HCT116 (cell line): ENCODE measurements at regions not wholly inside any gene's neighbourhood (a gene's known extent, or its start where the extent isn't known, plus 50 kb on each side); places are given as distances from the start of the nearest gene placed in this dataset.

Experiments used
- ATAC-seq: fragments of 200-7000 bp; cut with Tn5 transposase; 2 replicates; pipeline ENCODE4 v1.9.1; 2020; ENCODE audit warnings: mild to moderate bottlenecking, moderate library complexity
- BruUV-seq: library from RNA; stranded (reverse); fragments of 400-500 nt; replicated peaks from 2 replicates; lab custom pipeline; 2021; lab: Mats Ljungman, UMichigan
- CTCF ChIA-PET: fragments of 300-600 bp; sonication (Branson Sonifier 250); formaldehyde crosslinking; loops from one replicate; lab custom pipeline; 2021; ENCODE audit warnings: antibody characterized with exemption; lab: Charles Lee
- POLR2A ChIA-PET: fragments of 300-600, 350-600 bp; sonication (Branson Sonifier 250); formaldehyde crosslinking; loops from one replicate; lab custom pipeline; 2021; ENCODE audit warnings: antibody characterized with exemption; lab: Charles Lee
- RAD21 ChIA-PET, 2 experiments: fragments of 300-600 bp; sonication (Branson Sonifier 250); formaldehyde crosslinking; loops; one replicate each; lab custom pipeline; 2023; ENCODE audit warnings: low total read pairs in 2 of 2; ENCODE audit not compliant: uncharacterized antibody in 2 of 2, unreplicated experiment in 2 of 2, low non-redundant PET in 1 of 2; lab: Charles Lee
- DNase-seq: peaks from one replicate; pipeline ENCODE4 v3.0.0-alpha.2; 2010; ENCODE audit warnings: low read depth, low spot score
- H2AFZ ChIP-seq: fragments of 200-600 bp; shearing (Covaris generic), sonication (generic); 2 replicates; pipeline ENCODE4 v1.6.1; 2017; ENCODE audit warnings: low read depth, mixed run types, mixed read lengths, antibody characterized with exemption, low read length; ENCODE audit not compliant: poor library complexity, severe bottlenecking
- H3K27ac ChIP-seq: 2 replicates; pipeline ENCODE4 v1.5.1; 2012; ENCODE audit warnings: low read depth, low read length
- H3K27me3 ChIP-seq: fragments of 200-600 bp; sonication (generic); 2 replicates; pipeline ENCODE4 v1.6.1; 2016; ENCODE audit warnings: mixed run types, low read length, mixed read lengths; ENCODE audit not compliant: insufficient read depth
- H3K36me3 ChIP-seq, 2 experiments: fragments of 200-500 bp in 1 of 2; fragments of 200-600 bp in 1 of 2; sonication (Bioruptor generic) in 1 of 2; sonication (generic) in 1 of 2; 2 replicates each; pipeline versions ENCODE4 v1.5.1 to v1.6.1; 2014 to 2016; ENCODE audit warnings: low read length in 2 of 2, inconsistent platforms in 1 of 2, mixed read lengths in 1 of 2, mixed run types in 1 of 2; ENCODE audit not compliant: insufficient read depth in 2 of 2, control insufficient read depth in 1 of 2
- H3K4me1 ChIP-seq, 2 experiments: fragments of 200-600 bp in 1 of 2; sonication (generic) in 1 of 2; 2 replicates each; pipeline versions ENCODE4 v1.5.1 to v1.6.1; 2012 to 2017; ENCODE audit warnings: low read length in 2 of 2, inconsistent platforms in 1 of 2, mild to moderate bottlenecking in 1 of 2, mixed read lengths in 1 of 2, mixed run types in 1 of 2, moderate library complexity in 1 of 2; ENCODE audit not compliant: insufficient read depth in 2 of 2, control insufficient read depth in 1 of 2
- H3K4me2 ChIP-seq: fragments of 200-600 bp; sonication (generic); 2 replicates; pipeline ENCODE4 v1.6.1; 2017; ENCODE audit warnings: mixed run types, low read length, mixed read lengths
- H3K4me3 ChIP-seq, 2 experiments: fragments of 200-600 bp in 1 of 2; sonication (generic) in 1 of 2; replicated peaks in 1 of 2; 2 replicates each; pipeline ENCODE4 v1.5.1; 2011 to 2016; ENCODE audit warnings: low read length in 2 of 2, control low read depth in 1 of 2, low read depth in 1 of 2, mild to moderate bottlenecking in 1 of 2, mixed read lengths in 1 of 2, mixed run types in 1 of 2
- H3K79me2 ChIP-seq: fragments of 200-600 bp; sonication (generic); 2 replicates; pipeline ENCODE4 v1.6.1; 2017; ENCODE audit warnings: mild to moderate bottlenecking, mixed run types, low read length, moderate library complexity, mixed read lengths; ENCODE audit not compliant: insufficient read depth
- H3K9ac ChIP-seq: fragments of 200-600 bp; sonication (generic); 2 replicates; pipeline ENCODE4 v1.6.1; 2016; ENCODE audit warnings: low read length, mixed read lengths
- H3K9me2 ChIP-seq: fragments of 200-600 bp; sonication (generic), shearing (Covaris generic); 2 replicates; pipeline ENCODE4 v1.6.1; 2017; ENCODE audit warnings: mixed run types, mild to moderate bottlenecking, moderate library complexity; ENCODE audit not compliant: insufficient read depth
- H3K9me3 ChIP-seq, 2 experiments: fragments of 200-500 bp in 1 of 2; fragments of 200-600 bp in 1 of 2; sonication (Bioruptor generic) in 1 of 2; sonication (generic) in 1 of 2; 2 replicates each; pipeline ENCODE4 v1.6.1; 2014 to 2017; ENCODE audit warnings: low read length in 2 of 2, mixed read lengths in 2 of 2, inconsistent platforms in 1 of 2, low read depth in 1 of 2, mild to moderate bottlenecking in 1 of 2, mixed run types in 1 of 2, moderate library complexity in 1 of 2; ENCODE audit not compliant: control insufficient read depth in 1 of 2, insufficient read depth in 1 of 2
- H4K20me1 ChIP-seq: fragments of 200-600 bp; sonication (generic), shearing (Covaris generic); 2 replicates; pipeline ENCODE4 v1.6.1; 2017; ENCODE audit warnings: mixed run types, mild to moderate bottlenecking, moderate library complexity; ENCODE audit not compliant: insufficient read depth
- CEBPB ChIP-seq: IDR thresholded peaks from 2 replicates; pipeline ENCODE4 v1.6.1; 2012; ENCODE audit warnings: low read depth
- EZH2 ChIP-seq: fragments of 200-600 bp; sonication (generic); IDR thresholded peaks from 2 replicates; pipeline ENCODE4 v1.6.1; 2017; ENCODE audit warnings: antibody characterized with exemption, mixed run types
- JUND ChIP-seq: IDR thresholded peaks from 2 replicates; pipeline ENCODE4 v1.6.1; 2012
- REST ChIP-seq: IDR thresholded peaks from 2 replicates; pipeline ENCODE4 v1.6.1; 2012; ENCODE audit warnings: low read depth
- SIN3A ChIP-seq: IDR thresholded peaks from 2 replicates; pipeline ENCODE4 v1.6.1; 2012; ENCODE audit warnings: low read depth
- SP1 ChIP-seq: IDR thresholded peaks from 2 replicates; pipeline ENCODE4 v1.6.1; 2012; ENCODE audit warnings: low read depth
- YY1 ChIP-seq: IDR thresholded peaks from 2 replicates; pipeline ENCODE4 v1.6.1; 2011; ENCODE audit warnings: low read length, low read depth, moderate library complexity, mild to moderate bottlenecking; ENCODE audit not compliant: insufficient replicate concordance; ENCODE audit errors: extremely low read depth
- ZFX ChIP-seq: fragments of 450-650 bp; IDR thresholded peaks from 2 replicates; pipeline ENCODE4 v1.6.1; 2017
- intact Hi-C: fragments of 100-400 bp; cut with micrococcal nuclease; formaldehyde crosslinking; loops from 2 replicates; pipeline ENCODE4 v1.10.0; 2022

- no peaks in the 10 kb centered on the region for H3K79me2 ChIP-seq
- intact Hi-C loops, result no loop called here
Observed at GRCh38 chr4:129806986-129807385, 711.0 kb downstream of the C4orf33 start.

More at GRCh38 chr4:129806986-129807385, 711.0 kb downstream of the C4orf33 start:
- DNase-seq, result no peak
- Histone ChIP-seq H4K20me1 (no peaks in the 10 kb centered on the region), H3K9ac (no peak overlapping the region), H3K9me3 (no peaks in the 10 kb centered on the region), H3K9me2 (no peaks in the 10 kb centered on the region; the same call in 1 of the 2 replicates), H3K4me1 (no peaks in the 10 kb centered on the region), H3K4me3 (no peak overlapping the region), H2AFZ (no peak overlapping the region), H3K27me3 (no peaks in the 10 kb centered on the region), H3K4me2 (no peak overlapping the region), H3K27ac (no peak overlapping the region), H3K36me3 (no peaks in the 10 kb centered on the region)
- no peak for ATAC-seq
- BruUV-seq, result no TSS peak
- TF ChIP-seq ZFX, result no peak
- no peak for TF ChIP-seq SIN3A
- no peak for TF ChIP-seq YY1
- no peak for TF ChIP-seq REST
- TF ChIP-seq JUND, result no peak
- TF ChIP-seq EZH2, result no peak
- no peak for TF ChIP-seq SP1
- TF ChIP-seq CEBPB, result no peak
- CTCF ChIA-PET, result no interaction called here
- RAD21 ChIA-PET, result no interaction called here
- POLR2A ChIA-PET, result no interaction called here
